Neural progenitor cell (in vitro differentiated cells): ENCODE measurements at regions not wholly inside any gene's neighbourhood (a gene's known extent, or its start where the extent isn't known, plus 50 kb on each side); places are given as distances from the start of the nearest gene placed in this dataset.

ENCODE experiments used
- DNase-seq: peaks from one replicate; pipeline ENCODE4 v3.0.0-alpha.2; 2016; ENCODE audit warnings: low spot score
- H2AFZ ChIP-seq: fragments of 200-600 bp; sonication (generic); replicated peaks from 2 replicates; pipeline ENCODE4 v1.6.1; 2016; ENCODE audit warnings: antibody characterized with exemption
- H3F3A ChIP-seq: fragments of 200-600 bp; sonication (generic); 2 replicates; pipeline ENCODE4 v1.6.1; 2016; ENCODE audit warnings: antibody characterized with exemption, low read depth
- H3K27ac ChIP-seq: fragments of 200-600 bp; sonication (generic); 2 replicates; pipeline ENCODE4 v1.5.1; 2016; ENCODE audit warnings: mild to moderate bottlenecking
- H3K27me3 ChIP-seq: fragments of 200-600 bp; sonication (generic); 2 replicates; pipeline ENCODE4 v1.6.1; 2016; ENCODE audit warnings: mild to moderate bottlenecking, moderate library complexity
- H3K36me3 ChIP-seq: fragments of 200-600 bp; sonication (generic); 2 replicates; pipeline ENCODE4 v1.5.1; 2016
- H3K4me1 ChIP-seq: fragments of 200-600 bp; sonication (generic); 2 replicates; pipeline ENCODE4 v1.6.1; 2016; ENCODE audit warnings: mixed run types
- H3K4me2 ChIP-seq: fragments of 200-600 bp; sonication (generic); 2 replicates; pipeline ENCODE4 v1.6.1; 2016
- H3K4me3 ChIP-seq: fragments of 200-600 bp; sonication (generic); 2 replicates; pipeline ENCODE4 v1.5.1; 2016
- H3K79me2 ChIP-seq: fragments of 200-600 bp; sonication (generic); 2 replicates; pipeline ENCODE4 v1.6.1; 2016; ENCODE audit warnings: low read depth
- H3K9ac ChIP-seq: fragments of 200-600 bp; sonication (generic); 2 replicates; pipeline ENCODE4 v1.6.1; 2016
- H3K9me3 ChIP-seq: fragments of 200-600 bp; sonication (generic); 2 replicates; pipeline ENCODE4 v1.5.1; 2016; ENCODE audit warnings: low read depth
- H4K20me1 ChIP-seq: fragments of 200-600 bp; sonication (generic); 2 replicates; pipeline ENCODE4 v1.6.1; 2016; ENCODE audit warnings: low read depth
- H3K27ac Mint-ChIP-seq: 3 replicates; pipeline ENCODE4 v1.8.0; 2021; ENCODE audit warnings: mixed read lengths
- H3K27me3 Mint-ChIP-seq: 2 replicates; pipeline ENCODE4 v1.8.0; 2022; ENCODE audit warnings: low read depth, mild to moderate bottlenecking, inconsistent platforms, moderate library complexity, mixed read lengths; ENCODE audit not compliant: insufficient read depth
- H3K36me3 Mint-ChIP-seq: 3 replicates; pipeline ENCODE4 v1.8.0; 2021; ENCODE audit warnings: mixed read lengths
- H3K4me1 Mint-ChIP-seq: 3 replicates; pipeline ENCODE4 v1.8.0; 2021; ENCODE audit warnings: mixed read lengths
- H3K4me3 Mint-ChIP-seq: 3 replicates; pipeline ENCODE4 v1.8.0; 2021; ENCODE audit warnings: mild to moderate bottlenecking, moderate library complexity, mixed read lengths
- H3K9me3 Mint-ChIP-seq: 3 replicates; pipeline ENCODE4 v1.8.0; 2020; ENCODE audit warnings: mixed read lengths
- CTCF ChIP-seq: fragments of 200-600 bp; sonication (generic); IDR thresholded peaks from 2 replicates; pipeline ENCODE4 v1.5.1; 2017; ENCODE audit warnings: antibody characterized with exemption, mild to moderate bottlenecking
- EZH2 ChIP-seq: fragments of 200-600 bp; sonication (generic); IDR thresholded peaks from 2 replicates; pipeline ENCODE4 v1.6.1; 2017; ENCODE audit warnings: antibody characterized with exemption, mild to moderate bottlenecking, moderate library complexity
- EZH2phosphoT487 ChIP-seq: fragments of 200-600 bp; sonication (generic); IDR thresholded peaks from 2 replicates; pipeline ENCODE4 v1.6.1; 2017; ENCODE audit warnings: antibody characterized with exemption

GRCh38 chr6:170032197-170032596, 258.7 kb downstream of the DLL1 start:
- Mint-ChIP-seq H3K36me3 (peaks cover 2% of the 10 kb centered on the region), H3K27ac (no peak overlapping the region), H3K4me3 (no peak overlapping the region), H3K9me3 (peaks cover 23% of the 10 kb centered on the region), H3K27me3 (peaks cover 6% of the 10 kb centered on the region), H3K4me1 (peaks cover 7% of the 10 kb centered on the region)
- no peak overlapping the region for H3K27ac ChIP-seq
- H3K9ac ChIP-seq, result no peak overlapping the region
- H3K4me3 ChIP-seq, result no peak overlapping the region
- no peak for DNase-seq
- H4K20me1 ChIP-seq, result no peaks in the 10 kb centered on the region
- H3K27me3 ChIP-seq, result no peaks in the 10 kb centered on the region
- H2AFZ ChIP-seq, result no peak overlapping the region
- no peak overlapping the region for H3K4me2 ChIP-seq
- H3K9me3 ChIP-seq, result no peaks in the 10 kb centered on the region
- H3K79me2 ChIP-seq, result no peaks in the 10 kb centered on the region
- H3F3A ChIP-seq, result no peaks in the 10 kb centered on the region
- H3K4me1 ChIP-seq, result no peaks in the 10 kb centered on the region
- no peak for TF ChIP-seq EZH2phosphoT487
- TF ChIP-seq EZH2, result no peak
- no peak for TF ChIP-seq CTCF
- no peaks in the 10 kb centered on the region for H3K36me3 ChIP-seq

GRCh38 chr6:170031684-170032121, 259.2 kb downstream of the DLL1 start:
- Histone ChIP-seq H3F3A (no peaks in the 10 kb centered on the region), H4K20me1 (no peaks in the 10 kb centered on the region), H3K27me3 (no peaks in the 10 kb centered on the region), H3K79me2 (no peaks in the 10 kb centered on the region), H3K36me3 (no peaks in the 10 kb centered on the region), H2AFZ (no peak overlapping the region), H3K4me2 (no peak overlapping the region), H3K9ac (no peak overlapping the region), H3K27ac (no peak overlapping the region), H3K4me3 (no peak overlapping the region), H3K9me3 (no peaks in the 10 kb centered on the region), H3K4me1 (no peaks in the 10 kb centered on the region)
- no peak overlapping the region for H3K27ac Mint-ChIP-seq
- peaks cover 2% of the 10 kb centered on the region for H3K36me3 Mint-ChIP-seq
- H3K27me3 Mint-ChIP-seq, result peaks cover 6% of the 10 kb centered on the region
- H3K4me1 Mint-ChIP-seq, result peaks cover 9% of the 10 kb centered on the region
- H3K9me3 Mint-ChIP-seq, result peaks cover 21% of the 10 kb centered on the region
- no peak for TF ChIP-seq EZH2phosphoT487
- no peak for TF ChIP-seq EZH2
- no peak for TF ChIP-seq CTCF
- no peak overlapping the region for H3K4me3 Mint-ChIP-seq
- DNase-seq, result no peak

GRCh38 chr6:170030821-170031471, 259.9 kb downstream of the DLL1 start:
- Histone ChIP-seq H4K20me1 (no peaks in the 10 kb centered on the region), H3K79me2 (no peaks in the 10 kb centered on the region), H3K4me2 (no peak overlapping the region), H3K27me3 (no peaks in the 10 kb centered on the region), H3K9me3 (no peaks in the 10 kb centered on the region), H3K27ac (no peak overlapping the region), H3K4me3 (no peak overlapping the region), H3K36me3 (no peaks in the 10 kb centered on the region), H3K9ac (peak overlapping the region; percentile 28), H2AFZ (peak overlapping the region; percentile 75), H3K4me1 (no peaks in the 10 kb centered on the region), H3F3A (no peaks in the 10 kb centered on the region)
- peaks cover 6% of the 10 kb centered on the region for H3K27me3 Mint-ChIP-seq
- peaks cover 3% of the 10 kb centered on the region for H3K4me1 Mint-ChIP-seq
- peaks cover 17% of the 10 kb centered on the region for H3K9me3 Mint-ChIP-seq
- DNase-seq, result no peak
- no peak overlapping the region for H3K4me3 Mint-ChIP-seq
- H3K36me3 Mint-ChIP-seq, result peaks cover 2% of the 10 kb centered on the region
- H3K27ac Mint-ChIP-seq, result no peak overlapping the region
- TF ChIP-seq CTCF (no peak), EZH2 (no peak), EZH2phosphoT487 (no peak)
